ENCODE measurements at regions not wholly inside any gene's neighbourhood (a gene's known extent, or its start where the extent isn't known, plus 50 kb on each side); places are given as distances from the start of the nearest gene placed in this dataset.

GRCh38 chr20:39535301-39535700, 573.2 kb downstream of the DHX35 start (continued):
- no peak for TF ChIP-seq SMAD4 (CRISPR knock-in tag; IDR thresholded peaks at IDR 0.05)
- no peak for TF ChIP-seq MYBL2 (CRISPR knock-in tag; IDR thresholded peaks at IDR 0.05)

- TF ChIP-seq RELA (CRISPR knock-in tag; IDR thresholded peaks at IDR 0.05; ENCODE audit: borderline replicate concordance): no peak
- TF ChIP-seq ZNF423 (CRISPR knock-in tag; IDR thresholded peaks at IDR 0.05): 0 out of 2 replicates have a peak, but pooled peaks have one; percentile 34
- ATAC-seq: peak; percentile 86
- no peak overlapping the region for H3K4me3 Mint-ChIP-seq
- CTCF ChIA-PET: interaction anchor here (0.7 to 1.1 kb wide), 2 partner anchors 13 to 34 kb away, joined by 3 to 4 read pairs; no protein-coding TSS in a partner anchor
- no peaks in the 10 kb centered on the region; the same call in 1 of the 2 replicates for H3K27me3 Mint-ChIP-seq (ENCODE audit: low read depth)
- peaks cover 2% of the 10 kb centered on the region; the same call in 1 of the 2 replicates for H3K36me3 Mint-ChIP-seq
- POLR2A ChIA-PET: interaction anchor here (0.5 to 1.1 kb wide), 2 partner anchors 56 to 1153 kb away, joined by 5 to 8 read pairs; no protein-coding TSS in a partner anchor
- peaks cover 45% of the 10 kb centered on the region for H3K4me1 Mint-ChIP-seq
- H3K9me3 Mint-ChIP-seq: peaks cover 5% of the 10 kb centered on the region
- peak; percentile 14 for DNase-seq (ENCODE audit: low spot score)
- peak overlapping the region; percentile 40 for H3K27ac Mint-ChIP-seq
Observed at GRCh38 chr20:39534846-39535245, 572.7 kb downstream of the DHX35 start.

- Mint-ChIP-seq H3K4me1 (peaks cover 39% of the 10 kb centered on the region), H3K27ac (no peak overlapping the region), H3K4me3 (no peak overlapping the region), H3K36me3 (peaks cover 2% of the 10 kb centered on the region; the same call in 1 of the 2 replicates), H3K9me3 (peaks cover 5% of the 10 kb centered on the region), H3K27me3 (ENCODE audit: low read depth) (no peaks in the 10 kb centered on the region; the same call in 1 of the 2 replicates)
- DNase-seq (ENCODE audit: low spot score): no peak
- POLR2A ChIA-PET: no interaction called here
- CTCF ChIA-PET: no interaction called here
- TF ChIP-seq ELF4 (CRISPR knock-in tag; IDR thresholded peaks at IDR 0.05; ENCODE audit: low read depth) (no peak), JAZF1 (CRISPR knock-in tag; IDR thresholded peaks at IDR 0.05) (no peak), ZNF425 (CRISPR knock-in tag; conservative IDR thresholded peaks at IDR 0.05) (no peak), HMGXB4 (CRISPR knock-in tag; IDR thresholded peaks at IDR 0.05) (no peak), ZNF121 (CRISPR knock-in tag; IDR thresholded peaks at IDR 0.05) (no peak), ATF3 (CRISPR knock-in tag; conservative IDR thresholded peaks at IDR 0.05) (no peak), MAX (CRISPR knock-in tag; IDR thresholded peaks at IDR 0.05) (no peak), E2F5 (CRISPR knock-in tag; IDR thresholded peaks at IDR 0.05) (no peak), RELA (CRISPR knock-in tag; IDR thresholded peaks at IDR 0.05; ENCODE audit: borderline replicate concordance) (no peak), ARID4B (CRISPR knock-in tag; IDR thresholded peaks at IDR 0.05; ENCODE audit: borderline replicate concordance) (no peak), TCF7 (CRISPR knock-in tag; IDR thresholded peaks at IDR 0.05; ENCODE audit: low read depth) (no peak)
- ATAC-seq: no peak
Observed at GRCh38 chr20:39533858-39534257, 571.7 kb downstream of the DHX35 start.

All from WTC11 (cell line).